Inflammatory macrophage treated with lipopolysaccharide for 4 hours (primary cell): ENCODE measurements at regions not wholly inside any gene's neighbourhood (a gene's known extent, or its start where the extent isn't known, plus 50 kb on each side); places are given as distances from the start of the nearest gene placed in this dataset.

ENCODE experiments used
- DNase-seq: peaks from one replicate; pipeline ENCODE4 v3.0.0-alpha.2; 2020

- no peak for DNase-seq
These were observed 414.8 kb upstream of the NOVA1 start for GRCh38 chr14:27012641-27013040.

GRCh38 chr14:27013678-27014077 lies 415.8 kb upstream of the NOVA1 start:
- no peak for DNase-seq

GRCh38 chr14:27015065-27015464 lies 417.2 kb upstream of the NOVA1 start:
- no peak for DNase-seq

- no peak for DNase-seq
These were observed 427.8 kb upstream of the NOVA1 start for GRCh38 chr14:27025648-27026047.

- DNase-seq = no peak
These were observed 428.3 kb upstream of the NOVA1 start for GRCh38 chr14:27026097-27026496.

GRCh38 chr14:27040552-27040951 lies 442.7 kb upstream of the NOVA1 start:
- no peak for DNase-seq

- no peak for DNase-seq
These were observed 451.9 kb upstream of the NOVA1 start for GRCh38 chr14:27049701-27050100.

- DNase-seq = no peak
These were observed 452.4 kb upstream of the NOVA1 start for GRCh38 chr14:27050208-27050607.

GRCh38 chr14:27056586-27056985 lies 458.8 kb upstream of the NOVA1 start:
- DNase-seq = no peak

GRCh38 chr14:27061299-27061698 lies 463.5 kb upstream of the NOVA1 start:
- no peak for DNase-seq

- DNase-seq = no peak
These were observed 466.1 kb upstream of the NOVA1 start for GRCh38 chr14:27063959-27064358.

- no peak for DNase-seq
These were observed 468.1 kb upstream of the NOVA1 start for GRCh38 chr14:27065886-27066285.

GRCh38 chr14:27067961-27068360 lies 470.1 kb upstream of the NOVA1 start:
- no peak for DNase-seq

GRCh38 chr14:27072589-27072988 lies 474.8 kb upstream of the NOVA1 start:
- DNase-seq = no peak

- DNase-seq = no peak
These were observed 477.7 kb upstream of the NOVA1 start for GRCh38 chr14:27075503-27075902.

GRCh38 chr14:27077214-27077613 lies 479.4 kb upstream of the NOVA1 start:
- DNase-seq = no peak

GRCh38 chr14:27077710-27078109 lies 479.9 kb upstream of the NOVA1 start:
- DNase-seq = no peak

GRCh38 chr14:27078191-27078590 lies 480.4 kb upstream of the NOVA1 start:
- DNase-seq = no peak

GRCh38 chr14:27079716-27080115 lies 481.9 kb upstream of the NOVA1 start:
- no peak for DNase-seq

- DNase-seq = no peak
These were observed 487.7 kb upstream of the NOVA1 start for GRCh38 chr14:27085500-27085899.

GRCh38 chr14:27090716-27091115 lies 492.9 kb upstream of the NOVA1 start:
- DNase-seq = no peak

GRCh38 chr14:27091973-27092372 lies 494.1 kb upstream of the NOVA1 start:
- DNase-seq = no peak

GRCh38 chr14:27096091-27096490 lies 498.3 kb upstream of the NOVA1 start:
- DNase-seq = no peak

- no peak for DNase-seq
These were observed 500.6 kb upstream of the NOVA1 start for GRCh38 chr14:27098451-27098850.

- no peak for DNase-seq
These were observed 516.3 kb upstream of the NOVA1 start for GRCh38 chr14:27114180-27114579.

- DNase-seq = no peak
These were observed 525.3 kb upstream of the NOVA1 start for GRCh38 chr14:27123162-27123561.
